Activated naive CD4-positive, alpha-beta T cell (primary cell): ENCODE measurements at regions not wholly inside any gene's neighbourhood (a gene's known extent, or its start where the extent isn't known, plus 50 kb on each side); places are given as distances from the start of the nearest gene placed in this dataset.

ENCODE experiments used
- DNase-seq, 4 experiments: peaks; one replicate each; lab custom pipeline; 2025; lab: John Stamatoyannopoulos, UW

GRCh38 chr1:29835874-29836273 is 599.6 kb downstream of the PTPRU start:
- DNase-seq = no peak

- DNase-seq = no peak
Observed at GRCh38 chr1:29835406-29835805, 599.1 kb downstream of the PTPRU start.

DNA sequence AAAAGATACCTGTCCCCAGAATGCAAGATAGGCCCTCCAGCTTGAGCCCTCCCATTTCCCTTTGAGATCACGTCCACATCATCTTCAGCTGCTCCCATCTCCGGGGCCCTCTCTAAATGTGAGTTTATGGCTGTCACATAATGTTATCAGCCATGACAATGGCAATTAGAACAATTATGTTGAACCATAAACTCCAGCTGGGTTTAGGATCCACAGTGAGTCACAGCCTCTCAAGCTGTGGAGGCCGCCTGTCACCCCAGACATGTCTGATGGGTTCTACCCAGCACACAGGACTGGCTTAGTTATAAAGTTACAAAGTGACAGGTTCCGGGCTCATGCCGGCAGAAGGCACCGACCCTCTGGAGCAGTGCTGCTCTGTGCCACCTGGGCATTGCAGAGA is 597.3 kb downstream of the PTPRU start:
- no peak for DNase-seq

- no peak for DNase-seq
Observed at GRCh38 chr1:29832936-29833335, 596.6 kb downstream of the PTPRU start.

DNA sequence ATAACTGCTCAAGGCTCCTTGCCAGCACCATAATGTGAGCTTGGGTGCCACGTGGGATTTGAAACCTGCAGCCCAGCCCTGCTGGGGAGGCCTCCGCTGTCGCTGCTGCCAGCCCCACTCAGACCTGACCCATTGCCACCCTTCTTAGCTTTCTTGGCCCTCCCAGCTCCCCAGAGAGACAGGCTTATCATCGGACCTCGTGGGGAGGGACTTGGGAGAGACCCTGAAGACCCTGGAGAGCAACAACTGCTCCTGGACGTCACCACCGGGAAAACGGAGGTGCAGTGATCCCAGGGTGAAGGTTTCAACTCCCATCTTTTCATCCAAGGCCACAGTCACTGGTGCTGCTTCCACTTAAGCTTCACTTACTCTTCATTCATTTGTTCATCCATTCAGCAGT is 596.1 kb downstream of the PTPRU start:
- no peak for DNase-seq

GRCh38 chr1:29831500-29832117 is 595.3 kb downstream of the PTPRU start:
- no peak for DNase-seq

DNA sequence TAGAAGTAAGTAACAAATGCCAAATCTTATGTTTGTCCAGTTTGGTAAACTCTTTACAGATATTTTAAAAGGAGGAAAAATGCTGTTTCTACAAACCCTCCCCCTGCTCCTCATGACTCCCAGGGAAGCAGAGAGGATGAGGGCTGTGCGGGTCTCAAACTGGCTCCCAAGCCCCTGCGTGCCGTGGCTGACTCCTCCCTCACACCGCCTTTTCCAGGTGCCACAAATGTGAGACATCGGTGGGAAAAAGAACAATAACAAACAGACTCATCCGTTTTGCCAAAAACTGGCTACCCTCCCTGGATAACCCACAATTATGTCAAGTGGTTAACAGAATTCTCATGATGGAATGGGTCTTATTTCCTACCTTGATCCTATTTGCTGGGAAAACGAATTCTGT is 594.6 kb downstream of the PTPRU start:
- DNase-seq = no peak

GRCh38 chr1:29830383-29830782 is 594.1 kb downstream of the PTPRU start:
- DNase-seq = no peak

DNA sequence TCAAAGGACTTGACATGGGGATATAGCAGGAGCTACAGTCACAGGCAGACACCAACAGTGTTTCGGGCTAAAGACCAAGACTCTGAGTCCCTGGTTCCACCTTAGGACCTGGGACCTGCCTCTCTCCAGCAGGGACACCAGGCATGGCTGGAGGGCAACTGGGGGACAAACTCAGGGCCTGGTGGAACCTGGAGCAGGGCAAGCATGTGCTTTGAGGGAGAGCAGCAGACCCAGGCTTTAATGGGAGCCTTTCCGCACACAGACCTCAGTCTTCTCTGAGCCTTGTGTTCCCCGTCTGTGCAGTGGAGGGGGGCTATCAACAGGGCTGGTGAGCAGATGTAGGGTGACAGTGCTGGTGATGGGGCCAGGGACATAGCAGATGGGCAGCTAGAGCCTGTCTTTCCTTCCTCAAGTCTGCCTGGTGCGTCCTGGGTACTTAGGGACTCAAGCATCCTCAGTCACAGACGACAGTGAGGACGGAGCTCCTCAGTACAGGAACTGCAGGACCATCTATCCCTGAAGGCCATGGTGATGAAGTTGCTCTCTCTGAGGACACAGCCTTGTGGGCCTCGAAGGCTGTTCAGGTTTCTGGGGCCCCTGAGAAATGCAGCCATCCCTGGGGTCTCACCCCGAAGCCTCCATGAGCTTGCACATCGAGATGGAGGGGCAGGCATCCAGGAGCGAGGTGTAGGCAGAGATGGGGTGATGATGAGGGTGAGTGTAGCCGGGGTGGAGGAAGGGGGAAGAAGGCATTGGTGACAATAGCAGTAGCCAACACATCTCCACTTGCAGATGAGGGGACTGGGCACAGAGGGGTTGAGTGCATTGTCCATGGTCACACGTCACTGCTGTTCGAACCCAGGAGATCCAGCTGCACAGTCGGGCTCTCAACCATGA is 593.4 kb downstream of the PTPRU start:
- DNase-seq = no peak

DNA sequence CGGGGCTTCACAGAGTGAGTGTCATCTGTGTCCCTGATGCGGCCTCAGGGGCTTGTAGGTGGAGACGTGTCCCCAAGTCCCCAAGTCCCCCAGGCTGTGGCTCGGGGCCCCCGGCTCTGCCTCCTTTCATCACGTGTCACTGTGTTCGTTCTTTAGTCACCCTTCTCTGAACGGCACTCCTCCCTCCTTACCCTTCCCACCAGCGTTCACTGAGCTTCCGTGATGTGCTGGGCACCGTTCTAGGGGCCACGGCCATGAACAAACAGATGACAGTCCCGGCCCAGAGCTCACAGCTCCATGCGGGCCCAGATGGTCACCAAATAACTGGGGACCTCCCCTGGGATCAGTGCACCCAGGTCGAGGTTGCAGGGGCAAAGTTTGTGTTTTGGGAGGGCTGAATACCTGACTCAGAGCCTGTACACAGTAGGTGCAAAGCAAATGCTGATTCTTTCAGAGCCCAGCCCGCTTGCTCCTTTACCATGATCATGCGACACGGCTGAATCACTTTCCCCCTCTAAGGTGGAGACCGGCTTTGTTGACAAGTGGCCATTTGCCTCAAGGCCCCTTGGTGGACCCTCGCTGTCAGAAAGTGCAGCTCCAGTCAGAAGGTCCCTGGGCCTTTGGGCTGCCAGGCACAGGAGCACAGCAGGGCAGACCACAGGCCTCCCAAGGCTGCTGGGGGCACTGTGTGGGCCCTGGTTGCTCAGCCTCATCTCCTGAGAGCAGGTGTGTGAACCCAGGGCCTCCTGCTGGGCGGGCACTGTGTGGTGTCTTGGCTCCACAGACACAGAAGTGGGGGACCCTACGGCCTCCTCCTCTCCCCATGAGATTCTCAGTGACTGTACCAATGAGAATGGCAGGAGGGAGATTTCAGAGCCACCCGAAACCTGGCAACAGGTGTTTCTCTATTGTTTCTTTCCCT is 592.5 kb downstream of the PTPRU start:
- no peak for DNase-seq

GRCh38 chr1:29827801-29828525 is 591.6 kb downstream of the PTPRU start:
- no peak for DNase-seq

DNA sequence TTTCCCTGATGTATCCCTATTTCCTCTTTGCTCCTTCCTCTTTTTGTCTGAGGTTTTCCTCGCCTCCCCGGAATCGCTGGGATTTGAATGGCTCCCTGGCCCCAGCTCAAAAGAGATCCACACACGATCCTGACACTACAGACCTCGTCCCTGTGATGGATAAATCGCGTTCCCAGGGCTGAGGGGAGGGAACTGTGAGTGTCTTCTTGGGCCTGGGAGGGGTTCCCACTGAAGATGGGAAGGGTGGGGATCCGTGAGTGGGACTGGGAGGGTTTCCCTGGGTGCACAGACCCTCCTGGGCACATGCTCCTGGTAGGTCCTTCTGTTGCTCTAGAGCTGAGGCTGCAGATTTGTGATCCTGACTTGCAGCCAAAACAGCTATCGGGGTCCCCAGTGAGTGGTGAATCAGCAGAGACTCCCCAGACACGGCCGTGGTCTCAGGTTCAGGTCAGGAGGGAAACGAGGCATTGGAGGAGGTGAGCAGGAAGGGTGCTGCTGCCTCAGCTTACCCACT is 591.0 kb downstream of the PTPRU start:
- no peak for DNase-seq

GRCh38 chr1:29826646-29827045 is 590.3 kb downstream of the PTPRU start:
- no peak for DNase-seq

DNA sequence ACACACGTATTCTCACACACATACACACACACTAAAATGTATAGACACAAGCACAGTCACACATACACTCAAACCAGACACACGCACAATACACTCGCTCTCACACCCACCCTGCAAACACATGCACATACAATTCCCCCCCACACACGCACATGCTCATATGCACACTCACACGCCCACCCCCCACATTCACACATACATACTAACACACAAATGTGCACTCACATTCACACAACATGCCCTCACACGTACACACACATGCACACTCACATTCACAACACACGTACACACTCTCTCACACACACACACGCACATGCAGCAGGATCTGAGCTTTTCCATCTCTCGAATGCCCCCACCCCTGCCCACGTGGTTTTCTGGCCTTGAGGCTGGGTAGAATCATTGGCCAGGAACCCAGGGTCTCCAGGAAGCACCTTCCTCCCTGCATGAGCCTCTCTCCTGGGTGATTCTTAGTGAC is 589.7 kb downstream of the PTPRU start:
- DNase-seq = no peak

DNA sequence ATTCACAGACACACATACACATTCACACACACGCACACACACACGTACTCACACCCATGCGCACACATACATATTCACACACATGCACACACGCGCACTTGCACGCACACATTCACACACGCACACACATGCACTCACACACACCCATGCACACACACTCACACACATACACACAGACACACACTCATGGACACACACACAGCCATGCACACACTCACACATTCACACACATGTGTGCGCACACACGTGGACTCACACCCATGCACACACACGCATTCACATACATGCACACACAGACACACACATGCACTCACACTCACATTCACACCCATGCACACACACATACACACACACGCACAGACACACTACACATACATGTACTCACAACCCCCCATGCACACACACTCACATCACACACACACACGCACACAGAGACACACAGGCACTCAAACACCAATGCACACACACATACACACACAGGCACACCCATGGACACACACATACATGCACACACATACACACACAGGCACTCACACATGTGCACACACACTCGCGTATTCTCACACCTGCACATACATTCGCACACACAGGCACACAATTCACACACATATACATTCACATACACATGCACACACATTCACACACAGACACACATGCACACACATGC is 589.1 kb downstream of the PTPRU start:
- DNase-seq = no peak

GRCh38 chr1:29824511-29825273 is 588.4 kb downstream of the PTPRU start:
- DNase-seq = no peak

GRCh38 chr1:29824025-29824424 is 587.7 kb downstream of the PTPRU start:
- DNase-seq = no peak

DNA sequence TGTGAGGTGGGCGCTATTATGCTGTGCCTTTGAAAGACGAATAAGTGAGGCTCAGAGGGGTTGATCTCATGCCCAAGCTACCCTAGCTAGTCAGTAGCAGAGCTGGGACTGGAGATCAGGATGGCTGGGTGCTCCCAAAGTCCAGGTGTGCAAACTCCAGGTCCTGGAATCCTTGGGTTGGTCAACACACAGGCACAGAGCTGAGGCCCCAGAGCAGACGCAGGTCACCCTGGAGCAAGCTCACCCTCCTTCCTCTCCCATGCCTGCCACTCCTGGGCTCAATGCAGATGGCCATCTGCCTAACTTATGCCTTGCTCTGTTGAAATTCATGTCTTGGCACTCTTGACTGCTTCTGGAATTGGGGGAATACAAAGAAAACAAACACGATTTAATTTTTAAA is 587.2 kb downstream of the PTPRU start:
- no peak for DNase-seq

GRCh38 chr1:29821605-29822004 is 585.3 kb downstream of the PTPRU start:
- no peak for DNase-seq

DNA sequence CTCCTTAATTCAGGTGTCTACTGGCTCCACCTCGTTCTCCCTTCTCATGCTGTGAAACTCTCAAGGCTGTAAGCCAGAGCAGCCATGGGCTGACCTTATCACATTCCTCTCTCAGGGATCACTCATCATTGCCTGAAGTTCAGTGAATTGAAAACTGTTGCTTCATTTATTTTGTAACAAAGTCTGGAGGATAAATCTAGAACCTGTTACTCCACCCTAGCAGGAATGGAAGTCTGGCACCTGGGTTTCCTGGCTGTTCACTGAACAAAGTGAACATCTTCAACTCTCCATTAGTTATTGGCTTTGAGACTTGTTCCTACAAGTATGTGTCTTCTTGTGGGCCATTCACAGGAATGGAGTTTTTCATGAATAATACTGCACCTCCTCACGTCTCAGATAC is 584.1 kb downstream of the PTPRU start:
- no peak for DNase-seq
